Mucosa of descending colon (tissue), 3 donors: ENCODE measurements at regions not wholly inside any gene's neighbourhood (a gene's known extent, or its start where the extent isn't known, plus 50 kb on each side); places are given as distances from the start of the nearest gene placed in this dataset.

Experiments used
- ATAC-seq: fragments of 200-7000 bp; cut with Tn5 transposase; one replicate; pipeline ENCODE4 v1.9.1; 2020; ENCODE audit warnings: mild to moderate bottlenecking, moderate library complexity
- DNase-seq, 3 donors: peaks; one replicate each; pipeline ENCODE4 v3.0.0-alpha.2; 2020
- H3K36me3 ChIP-seq: fragments of 200-600 bp; one replicate; pipeline ENCODE4 v1.8.0; 2021; ENCODE audit warnings: low read depth, mild to moderate bottlenecking
- H3K4me1 ChIP-seq: fragments of 200-600 bp; one replicate; pipeline ENCODE4 v1.8.0; 2021; ENCODE audit warnings: low read depth, mild to moderate bottlenecking
- H3K4me3 ChIP-seq: fragments of 200-600 bp; one replicate; pipeline ENCODE4 v1.8.0; 2021; ENCODE audit warnings: mild to moderate bottlenecking
- H3K9me3 ChIP-seq: fragments of 200-600 bp; one replicate; pipeline ENCODE4 v1.8.0; 2021; ENCODE audit warnings: mild to moderate bottlenecking
- intact Hi-C, 2 donors: fragments of 100-400 bp; cut with DNase I in 1 of 2; cut with micrococcal nuclease in 1 of 2; formaldehyde crosslinking; loops; one replicate each; pipeline versions ENCODE4 v1.11.0 to v1.11.1; 2022; cut with DNase I, micrococcal nuclease
- TF ChIP-seq, protein P1 (sequence below): fragments of 200-600 bp; IDR thresholded peaks from one replicate; pipeline ENCODE4 v1.8.0; 2022; ENCODE audit warnings: antibody characterized with exemption, mild to moderate bottlenecking
- donor health status: DM: no; HTN: no; CAD: no; lungs with moderate emphysema.
- donor health status: DM: no; HTN: no; CAD: no.
- donor health status: DM: no; HTN: yes; CAD: no.

DNA sequence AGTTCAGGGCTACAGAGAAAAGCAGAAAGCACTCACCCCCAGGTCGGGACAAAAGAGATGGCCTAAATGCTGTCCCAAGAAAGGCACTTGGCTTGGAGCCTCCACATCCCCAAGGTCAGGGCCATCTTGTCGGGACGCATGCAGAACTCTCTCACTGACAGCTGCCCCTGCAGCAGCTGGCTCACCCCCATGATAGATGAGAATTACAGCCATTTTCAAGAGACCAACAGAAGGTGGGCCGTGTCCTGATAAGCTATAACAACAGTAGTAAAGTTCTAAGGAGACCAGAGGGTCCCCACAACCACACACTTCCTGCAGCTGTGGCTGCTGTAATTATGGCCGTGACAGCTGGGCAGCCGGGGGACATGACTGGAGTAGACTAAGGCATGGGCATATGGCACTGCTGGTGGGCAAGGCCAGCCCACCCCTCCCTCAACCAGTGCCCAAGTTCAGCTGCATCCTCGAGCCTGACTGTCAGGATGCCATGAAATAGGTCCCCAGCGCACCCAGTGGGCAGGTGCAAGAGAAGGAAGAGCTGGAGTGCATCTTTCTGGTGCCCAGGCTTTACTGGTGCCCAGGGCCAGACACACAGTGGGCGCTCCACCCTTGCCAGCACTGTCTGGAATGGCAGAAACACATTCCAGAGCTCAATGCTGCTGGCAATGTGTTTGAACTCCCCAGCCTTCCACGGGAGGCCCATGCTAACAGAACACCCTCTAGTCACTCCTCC lies 436.7 kb upstream of the ZNF507 start:
- Histone ChIP-seq H3K4me1 (no peaks in the 10 kb centered on the region), H3K4me3 (no peak overlapping the region), H3K36me3 (no peaks in the 10 kb centered on the region), H3K9me3 (no peaks in the 10 kb centered on the region)
- ATAC-seq (no peak), DNase-seq (no peak)
- TF ChIP-seq, protein P1, sequence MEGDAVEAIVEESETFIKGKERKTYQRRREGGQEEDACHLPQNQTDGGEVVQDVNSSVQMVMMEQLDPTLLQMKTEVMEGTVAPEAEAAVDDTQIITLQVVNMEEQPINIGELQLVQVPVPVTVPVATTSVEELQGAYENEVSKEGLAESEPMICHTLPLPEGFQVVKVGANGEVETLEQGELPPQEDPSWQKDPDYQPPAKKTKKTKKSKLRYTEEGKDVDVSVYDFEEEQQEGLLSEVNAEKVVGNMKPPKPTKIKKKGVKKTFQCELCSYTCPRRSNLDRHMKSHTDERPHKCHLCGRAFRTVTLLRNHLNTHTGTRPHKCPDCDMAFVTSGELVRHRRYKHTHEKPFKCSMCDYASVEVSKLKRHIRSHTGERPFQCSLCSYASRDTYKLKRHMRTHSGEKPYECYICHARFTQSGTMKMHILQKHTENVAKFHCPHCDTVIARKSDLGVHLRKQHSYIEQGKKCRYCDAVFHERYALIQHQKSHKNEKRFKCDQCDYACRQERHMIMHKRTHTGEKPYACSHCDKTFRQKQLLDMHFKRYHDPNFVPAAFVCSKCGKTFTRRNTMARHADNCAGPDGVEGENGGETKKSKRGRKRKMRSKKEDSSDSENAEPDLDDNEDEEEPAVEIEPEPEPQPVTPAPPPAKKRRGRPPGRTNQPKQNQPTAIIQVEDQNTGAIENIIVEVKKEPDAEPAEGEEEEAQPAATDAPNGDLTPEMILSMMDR: no peak
- intact Hi-C loops: no loop called here

DNA sequence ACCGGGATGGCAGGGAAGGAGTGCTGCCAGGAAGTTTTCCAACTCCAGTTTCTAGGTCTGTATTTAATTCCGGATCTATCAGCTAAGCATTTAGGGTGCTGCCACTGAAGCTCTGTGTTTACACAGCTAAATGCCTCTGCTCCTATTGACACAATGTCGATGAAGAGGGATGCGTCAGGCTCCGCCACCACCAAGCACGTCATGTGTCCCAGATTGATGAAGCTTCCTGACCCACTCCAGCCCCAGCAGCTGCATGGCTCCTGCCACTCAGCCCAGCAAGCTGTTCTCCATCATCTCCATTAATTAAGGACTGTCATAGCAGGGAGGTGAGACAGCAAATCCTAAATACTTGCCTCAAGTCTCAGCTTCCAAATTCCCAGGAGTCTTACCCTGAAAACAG lies 435.2 kb upstream of the ZNF507 start:
- Histone ChIP-seq H3K9me3 (no peaks in the 10 kb centered on the region), H3K4me1 (no peaks in the 10 kb centered on the region), H3K4me3 (no peak overlapping the region), H3K36me3 (no peaks in the 10 kb centered on the region)
- intact Hi-C loops: no loop called here
- ATAC-seq (no peak), DNase-seq (no peak)
- TF ChIP-seq, protein P1: no peak

DNA sequence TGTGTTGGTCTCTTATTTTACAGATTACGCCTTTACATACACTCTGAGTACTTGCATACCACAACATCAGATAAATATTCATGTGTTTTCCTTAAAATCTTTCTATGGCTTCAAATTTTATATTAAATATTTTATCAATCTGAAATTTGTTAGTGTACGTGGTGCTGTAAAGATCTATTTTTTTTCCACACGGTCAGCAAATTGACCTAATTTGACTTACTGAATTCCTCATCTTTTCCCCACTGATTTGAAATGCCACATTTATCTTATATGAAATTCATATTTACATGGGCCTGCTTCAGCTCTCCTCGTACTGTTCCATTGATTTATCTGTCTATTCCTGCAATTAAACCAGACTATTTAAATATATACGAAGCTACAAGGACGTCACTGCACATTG lies 433.8 kb upstream of the ZNF507 start:
- DNase-seq (no peak), ATAC-seq (no peak)
- no peaks in the 10 kb centered on the region for H3K36me3 ChIP-seq
- H3K9me3 ChIP-seq: no peaks in the 10 kb centered on the region
- H3K4me1 ChIP-seq: no peaks in the 10 kb centered on the region
- intact Hi-C loops: no loop called here
- no peak overlapping the region for H3K4me3 ChIP-seq
- TF ChIP-seq, protein P1: no peak

- intact Hi-C loops: no loop called here
- Histone ChIP-seq H3K9me3 (no peaks in the 10 kb centered on the region), H3K4me1 (no peaks in the 10 kb centered on the region), H3K4me3 (no peak overlapping the region), H3K36me3 (no peaks in the 10 kb centered on the region)
- ATAC-seq (no peak), DNase-seq (no peak)
- TF ChIP-seq, protein P1: no peak
Observed at GRCh38 chr19:31913103-31913661, 432.2 kb upstream of the ZNF507 start.

DNA sequence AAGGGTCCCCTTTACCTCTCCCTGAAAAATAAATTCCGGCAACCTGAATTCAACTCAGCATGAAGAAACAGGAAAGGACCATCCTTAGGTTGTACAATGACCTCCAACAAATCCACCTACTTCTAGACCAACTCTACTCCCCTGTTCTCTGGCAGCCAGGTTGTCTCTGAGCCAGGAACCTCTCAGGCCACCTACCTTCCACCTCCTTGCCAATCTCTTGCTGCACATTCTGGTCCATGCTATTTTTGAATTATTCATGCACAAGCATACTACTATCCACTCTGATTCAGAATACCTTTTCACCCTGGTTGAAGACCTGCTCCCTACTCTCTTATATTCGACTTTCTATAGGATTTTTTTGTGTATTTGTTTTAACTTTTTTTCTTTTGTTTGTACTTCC lies 415.0 kb upstream of the ZNF507 start:
- H3K4me3 ChIP-seq: no peak overlapping the region
- intact Hi-C loops: no loop called here
- TF ChIP-seq, protein P1: no peak
- H3K4me1 ChIP-seq: no peaks in the 10 kb centered on the region
- H3K9me3 ChIP-seq: no peaks in the 10 kb centered on the region
- ATAC-seq (no peak), DNase-seq (no peak)
- H3K36me3 ChIP-seq: no peaks in the 10 kb centered on the region
